HG03378 (cell line): ENCODE measurements at regions not wholly inside any gene's neighbourhood (a gene's known extent, or its start where the extent isn't known, plus 50 kb on each side); places are given as distances from the start of the nearest gene placed in this dataset.

Source experiments
- ATAC-seq: cut with Tn5 transposase; IDR thresholded peaks from one replicate; pipeline ENCODE4 v1.9.1; 2021; ENCODE audit warnings: mild to moderate bottlenecking, moderate library complexity; ENCODE audit not compliant: unreplicated experiment

- no peak for ATAC-seq
These were observed 201.6 kb upstream of the KLF6 start for GRCh38 chr10:3986493-3987142.

GRCh38 chr10:3982746-3983442 lies 197.9 kb upstream of the KLF6 start:
- ATAC-seq, result no peak

GRCh38 chr10:3981300-3981699 lies 196.3 kb upstream of the KLF6 start:
- no peak for ATAC-seq

- ATAC-seq, result no peak
These were observed 195.7 kb upstream of the KLF6 start for GRCh38 chr10:3980660-3981059.

GRCh38 chr10:3980144-3980543 lies 195.1 kb upstream of the KLF6 start:
- no peak for ATAC-seq

- ATAC-seq, result no peak
These were observed 193.8 kb upstream of the KLF6 start for GRCh38 chr10:3978761-3979160.

GRCh38 chr10:3978174-3978573 lies 193.2 kb upstream of the KLF6 start:
- ATAC-seq, result no peak

GRCh38 chr10:3977761-3978160 lies 192.8 kb upstream of the KLF6 start:
- ATAC-seq, result no peak

- no peak for ATAC-seq
These were observed 191.7 kb upstream of the KLF6 start for GRCh38 chr10:3976718-3977117.

GRCh38 chr10:3976171-3976570 lies 191.2 kb upstream of the KLF6 start:
- ATAC-seq, result no peak

- ATAC-seq, result no peak
These were observed 190.0 kb upstream of the KLF6 start for GRCh38 chr10:3975016-3975415.

- ATAC-seq, result no peak
These were observed 187.7 kb upstream of the KLF6 start for GRCh38 chr10:3972460-3973301.

GRCh38 chr10:3971713-3972112 lies 186.7 kb upstream of the KLF6 start:
- ATAC-seq, result no peak

- ATAC-seq, result no peak
These were observed 185.1 kb upstream of the KLF6 start for GRCh38 chr10:3969876-3970666.

GRCh38 chr10:3968727-3969126 lies 183.7 kb upstream of the KLF6 start:
- no peak for ATAC-seq

- ATAC-seq, result no peak
These were observed 179.5 kb upstream of the KLF6 start for GRCh38 chr10:3964516-3964915.

GRCh38 chr10:3963191-3963673 lies 178.2 kb upstream of the KLF6 start:
- ATAC-seq, result no peak

GRCh38 chr10:3961082-3961481 lies 176.1 kb upstream of the KLF6 start:
- no peak for ATAC-seq

GRCh38 chr10:3960496-3960895 lies 175.5 kb upstream of the KLF6 start:
- no peak for ATAC-seq

GRCh38 chr10:3959370-3960325 lies 174.6 kb upstream of the KLF6 start:
- no peak for ATAC-seq
